Thyroid gland (tissue), 4 donors: ENCODE measurements at regions not wholly inside any gene's neighbourhood (a gene's known extent, or its start where the extent isn't known, plus 50 kb on each side); places are given as distances from the start of the nearest gene placed in this dataset.

Experiments
- DNase-seq, 2 donors: peaks; one replicate each; pipeline ENCODE4 v3.0.0-alpha.2; 2019
- H3K27ac ChIP-seq, 3 donors: fragments of 200-600 bp; sonication (generic); 1 replicate in 2 of 3; 2 replicates in 1 of 3; pipeline ENCODE4 v1.5.1; 2016 to 2019; ENCODE audit warnings: mild to moderate bottlenecking in 1 of 3, moderate library complexity in 1 of 3
- H3K27me3 ChIP-seq: fragments of 200-600 bp; sonication (generic); one replicate; pipeline ENCODE4 v1.5.1; 2019
- H3K36me3 ChIP-seq, 2 donors: fragments of 200-600 bp; sonication (generic); one replicate each; pipeline ENCODE4 v1.5.1; 2016 to 2019
- H3K4me1 ChIP-seq, 2 donors: fragments of 200-600 bp; sonication (generic); one replicate each; pipeline ENCODE4 v1.5.1; 2017 to 2019
- H3K4me3 ChIP-seq, 3 donors: fragments of 200-600 bp; sonication (generic); replicated peaks in 1 of 3; 1 replicate in 2 of 3; 2 replicates in 1 of 3; pipeline ENCODE4 v1.5.1; 2016; ENCODE audit warnings: mild to moderate bottlenecking in 1 of 3
- H3K9me3 ChIP-seq: fragments of 200-600 bp; sonication (generic); one replicate; pipeline ENCODE4 v1.5.1; 2017
- CTCF ChIP-seq, 6 experiments: fragments of 200-600 bp in 3 of 6; fragments of 450-650 bp in 3 of 6; sonication (generic) in 3 of 6; IDR thresholded peaks; one replicate each; pipeline ENCODE4 v1.5.1; 2016 to 2019; ENCODE audit warnings: antibody characterized with exemption in 6 of 6, mild to moderate bottlenecking in 2 of 6, inconsistent platforms in 1 of 6, moderate library complexity in 1 of 6
- POLR2A ChIP-seq, 2 donors: fragments of 450-650 bp; IDR thresholded peaks; one replicate each; pipeline ENCODE4 v1.6.1; 2017; ENCODE audit warnings: antibody characterized with exemption in 2 of 2, mild to moderate bottlenecking in 2 of 2, moderate library complexity in 1 of 2
- WGBS, 2 donors: methylation state at CpG; one replicate each; pipeline ENCODE4 v1.1.5; 2017; 5-methylcytosine and 5-hydroxymethylcytosine counted together
- intact Hi-C: fragments of 100-400 bp; cut with DNase I; formaldehyde crosslinking; loops from one replicate; pipeline ENCODE4 v1.15.1; 2023

GRCh38 chr10:30752481-30752881 lies 122.9 kb upstream of the LYZL2 start:
- no peaks in the 10 kb centered on the region for H3K9me3 ChIP-seq
- intact Hi-C loops = no loop called here
- H3K4me3 ChIP-seq = no peak overlapping the region
- TF ChIP-seq POLR2A (IDR thresholded peaks at IDR 0.05) = no peak
- no peak for TF ChIP-seq CTCF (IDR thresholded peaks at IDR 0.05)
- no peak overlapping the region for H3K27ac ChIP-seq
- no peaks in the 10 kb centered on the region for H3K27me3 ChIP-seq
- H3K36me3 ChIP-seq = no peaks in the 10 kb centered on the region
- WGBS, 2 donors = 83 to 95% methylated on average over 9 to 10 of the region's 10 CpGs
- H3K4me1 ChIP-seq = no peaks in the 10 kb centered on the region
- DNase-seq = no peak

GRCh38 chr10:30751678-30752331 lies 122.3 kb upstream of the LYZL2 start:
- 31 to 80% methylated on average over 14 of the region's 14 CpGs for WGBS, 2 donors
- no peaks in the 10 kb centered on the region for H3K27me3 ChIP-seq
- no peaks in the 10 kb centered on the region for H3K9me3 ChIP-seq
- H3K36me3 ChIP-seq = no peaks in the 10 kb centered on the region
- no peak for TF ChIP-seq POLR2A (IDR thresholded peaks at IDR 0.05)
- peak in 3 of 6 experiments; percentile 12 to 96 (median 91) for TF ChIP-seq CTCF (IDR thresholded peaks at IDR 0.05)
- no peak overlapping the region for H3K27ac ChIP-seq
- intact Hi-C loops = no loop called here
- H3K4me1 ChIP-seq = no peaks in the 10 kb centered on the region
- peak in 1 of 2 donors; percentile 71 for DNase-seq
- H3K4me3 ChIP-seq = no peak overlapping the region

- H3K27me3 ChIP-seq = no peaks in the 10 kb centered on the region
- no peaks in the 10 kb centered on the region for H3K4me1 ChIP-seq
- DNase-seq = no peak
- H3K27ac ChIP-seq = no peak overlapping the region
- no peak overlapping the region for H3K4me3 ChIP-seq
- WGBS, 2 donors = 73 to 86% methylated on average over 10 of the region's 10 CpGs
- TF ChIP-seq CTCF (IDR thresholded peaks at IDR 0.05) (no peak), POLR2A (IDR thresholded peaks at IDR 0.05) (no peak)
- intact Hi-C loops = no loop called here
- no peaks in the 10 kb centered on the region for H3K36me3 ChIP-seq
- H3K9me3 ChIP-seq = no peaks in the 10 kb centered on the region
Measured at GRCh38 chr10:30750971-30751677, 121.6 kb upstream of the LYZL2 start.

DNA sequence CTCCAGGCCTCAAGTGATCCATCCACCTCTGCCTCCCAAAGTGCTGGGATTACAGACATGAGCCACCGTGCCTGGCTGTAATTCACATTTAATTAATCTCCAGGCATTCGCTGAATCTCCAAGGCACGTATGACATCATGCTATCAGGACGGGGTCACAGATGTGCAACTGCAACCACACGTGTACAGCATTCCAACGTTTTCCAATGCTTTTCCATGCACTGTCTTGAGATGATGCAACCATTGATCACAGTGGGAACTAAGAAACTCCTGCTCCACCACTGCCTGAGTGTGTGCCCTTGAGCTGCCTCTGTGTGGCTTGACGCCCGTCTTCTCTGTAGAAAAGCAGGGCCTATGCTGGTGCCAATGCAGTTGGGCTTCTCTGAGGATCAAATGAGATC lies 119.8 kb upstream of the LYZL2 start:
- Histone ChIP-seq H3K27ac (no peak overlapping the region), H3K4me1 (no peaks in the 10 kb centered on the region), H3K4me3 (no peak overlapping the region), H3K9me3 (no peaks in the 10 kb centered on the region), H3K36me3 (no peaks in the 10 kb centered on the region), H3K27me3 (no peaks in the 10 kb centered on the region)
- intact Hi-C loops = no loop called here
- no peak for DNase-seq
- TF ChIP-seq POLR2A (IDR thresholded peaks at IDR 0.05) = no peak
- no peak for TF ChIP-seq CTCF (IDR thresholded peaks at IDR 0.05)
- 87 to 96% methylated on average over 8 of the region's 8 CpGs for WGBS, 2 donors
